Epithelial cell of proximal tubule (primary cell): ENCODE measurements at regions not wholly inside any gene's neighbourhood (a gene's known extent, or its start where the extent isn't known, plus 50 kb on each side); places are given as distances from the start of the nearest gene placed in this dataset.
"Not testable (repeated sequence)": the region's sequence is repeated elsewhere in the genome, so short reads cannot be mapped to it uniquely, and the experiment has no call there.

ENCODE experiments used
- DNase-seq: peaks from one replicate; pipeline ENCODE4 v3.0.0-alpha.2; 2011; ENCODE audit warnings: low read depth
- H3K4me3 ChIP-seq: 2 replicates; pipeline ENCODE4 v1.5.1; 2011; ENCODE audit warnings: low read depth, mild to moderate bottlenecking, low read length
- CTCF ChIP-seq: conservative IDR thresholded peaks from 2 replicates; pipeline ENCODE4 v1.5.1; 2012; ENCODE audit warnings: low read depth, mild to moderate bottlenecking, low read length

GRCh38 chr1:219090607-219091006 lies 83.1 kb upstream of the LYPLAL1 start:
- no peak for DNase-seq

DNA sequence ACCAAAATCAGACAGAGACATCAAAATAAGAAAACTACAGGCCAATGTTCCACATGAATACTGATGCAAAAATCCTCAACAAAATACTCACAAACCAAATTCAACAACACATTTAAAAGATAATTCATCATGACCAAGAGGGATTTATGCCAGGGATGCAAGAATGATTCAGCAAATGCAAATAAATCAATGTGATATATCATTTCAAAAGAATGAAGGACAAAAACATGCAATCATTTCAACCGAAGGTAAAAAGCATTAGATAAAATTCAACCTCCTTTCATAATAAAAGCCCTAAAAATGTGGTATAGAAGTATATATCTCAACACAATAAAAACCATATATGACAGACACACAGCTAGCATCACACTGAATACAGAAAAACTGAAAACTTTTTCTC lies 81.5 kb upstream of the LYPLAL1 start:
- TF ChIP-seq CTCF, result no peak
- DNase-seq, result no peak
- H3K4me3 ChIP-seq, result no peak overlapping the region

More at GRCh38 chr1:219090607-219091006, 83.1 kb upstream of the LYPLAL1 start:
- no peak overlapping the region for H3K4me3 ChIP-seq
- TF ChIP-seq CTCF, result no peak

DNA sequence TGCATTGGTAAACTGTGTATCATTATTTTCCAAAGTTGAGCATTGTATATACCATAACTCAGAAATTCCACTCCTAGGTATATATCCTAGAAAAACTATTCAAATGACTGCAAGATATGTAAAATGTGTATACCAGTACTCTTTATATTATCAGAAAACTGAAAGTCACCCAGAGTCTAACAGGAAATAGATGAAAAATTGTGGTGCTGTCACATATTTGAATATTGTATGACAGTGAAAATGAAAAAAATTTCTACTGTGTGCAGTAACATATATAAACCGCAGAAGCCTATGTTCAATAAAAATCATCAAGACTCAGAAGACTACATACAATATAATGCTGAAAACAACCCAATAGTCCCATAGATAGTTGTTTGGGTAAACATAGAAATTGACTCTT lies 74.4 kb upstream of the LYPLAL1 start:
- no peak overlapping the region for H3K4me3 ChIP-seq
- DNase-seq, result no peak
- TF ChIP-seq CTCF, result no peak

DNA sequence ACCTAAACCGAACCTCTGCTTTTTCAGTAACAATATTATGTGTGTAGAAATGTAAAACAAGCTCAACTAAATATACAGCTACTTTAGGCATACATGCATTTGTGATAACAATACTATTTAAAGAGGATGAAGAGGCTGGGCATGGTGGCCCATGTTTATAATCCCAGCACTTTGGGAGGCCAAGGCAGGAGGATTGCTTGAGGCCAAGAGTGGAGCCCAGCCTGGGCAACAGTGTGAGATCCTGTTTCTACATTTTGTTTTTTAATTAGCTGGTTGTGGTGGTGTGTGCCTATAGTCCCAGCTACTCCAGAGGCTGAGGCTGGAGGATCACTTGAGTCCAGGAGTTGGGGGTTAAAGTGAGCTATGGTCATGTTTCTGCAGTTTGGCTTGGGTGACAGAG lies 73.6 kb upstream of the LYPLAL1 start:
- no peak for DNase-seq
- no peak for TF ChIP-seq CTCF
- H3K4me3 ChIP-seq, result no peak overlapping the region

GRCh38 chr1:219102466-219102865 lies 71.2 kb upstream of the LYPLAL1 start:
- not testable (repeated sequence) for DNase-seq, H3K4me3 ChIP-seq

DNA sequence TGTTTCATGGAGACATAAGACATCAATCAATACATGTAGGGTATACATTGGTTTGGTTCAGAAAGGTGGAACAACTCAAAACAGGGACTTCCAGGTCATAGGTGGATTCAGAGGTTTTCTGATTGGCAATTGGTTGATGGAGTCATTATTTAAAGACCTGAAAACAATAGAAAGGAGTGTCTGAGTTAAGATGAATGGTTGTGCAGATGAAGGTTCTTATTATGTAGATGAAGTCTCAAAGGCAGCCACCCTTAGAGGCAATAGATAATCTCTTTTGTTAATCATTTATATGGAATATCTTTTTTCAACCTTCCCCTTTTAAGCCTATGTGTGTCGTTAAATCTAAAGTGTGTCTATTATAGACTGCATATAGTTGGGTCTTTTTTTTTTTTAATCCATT lies 67.8 kb upstream of the LYPLAL1 start:
- DNase-seq, result no peak
- H3K4me3 ChIP-seq, result no peak overlapping the region
- TF ChIP-seq CTCF, result no peak

GRCh38 chr1:219109424-219110018 lies 64.2 kb upstream of the LYPLAL1 start:
- no peak overlapping the region for H3K4me3 ChIP-seq
- TF ChIP-seq CTCF, result no peak
- no peak for DNase-seq
